Body of pancreas (tissue), 4 donors: ENCODE measurements at regions not wholly inside any gene's neighbourhood (a gene's known extent, or its start where the extent isn't known, plus 50 kb on each side); places are given as distances from the start of the nearest gene placed in this dataset.

ENCODE experiments used
- ATAC-seq: fragments of 150-250 bp; one replicate; pipeline ENCODE4 v1.9.1; 2016
- DNase-seq, 4 donors: peaks; one replicate each; pipeline ENCODE4 v3.0.0-alpha.2; 2019
- H3K27ac ChIP-seq, 4 donors: fragments of 200-600 bp; sonication (generic); 1 replicate in 3 of 4; 2 replicates in 1 of 4; pipeline versions ENCODE4 v1.5.1 to v1.6.1; 2016 to 2019; ENCODE audit warnings: mild to moderate bottlenecking in 1 of 4, mixed read lengths in 1 of 4, moderate library complexity in 1 of 4
- H3K27me3 ChIP-seq, 2 donors: fragments of 200-600 bp; sonication (generic); one replicate each; pipeline ENCODE4 v1.6.0; 2016; ENCODE audit warnings: mild to moderate bottlenecking in 1 of 2
- H3K36me3 ChIP-seq, 2 donors: fragments of 200-600 bp; sonication (generic); replicated peaks in 1 of 2; 2 replicates each; pipeline ENCODE4 v1.5.1; 2016; ENCODE audit warnings: low read depth in 2 of 2; ENCODE audit not compliant: insufficient read depth in 1 of 2
- H3K4me1 ChIP-seq: fragments of 200-600 bp; sonication (generic); one replicate; pipeline ENCODE4 v1.6.0; 2016
- H3K4me3 ChIP-seq, 2 donors: fragments of 200-600 bp; sonication (generic); 1 replicate in 1 of 2; 2 replicates in 1 of 2; pipeline ENCODE4 v1.5.1; 2016 to 2019
- H3K9me3 ChIP-seq, 3 donors: fragments of 200-600 bp; sonication (generic); 1 replicate in 2 of 3; 2 replicates in 1 of 3; pipeline ENCODE4 v1.5.1; 2016
- CTCF ChIP-seq, 7 experiments: fragments of 450-650 bp in 4 of 7; fragments of 200-600 bp in 3 of 7; sonication (generic) in 3 of 7; IDR thresholded peaks; one replicate each; pipeline ENCODE4 v1.5.1; 2016 to 2019; ENCODE audit warnings: antibody characterized with exemption in 7 of 7
- POLR2A ChIP-seq, 3 donors: fragments of 450-650 bp; IDR thresholded peaks; one replicate each; pipeline ENCODE4 v1.6.1; 2016; ENCODE audit warnings: antibody characterized with exemption in 3 of 3, mild to moderate bottlenecking in 2 of 3
- WGBS, 2 donors: methylation state at CpG; one replicate each; pipeline ENCODE4 v1.1.5; 2017; 5-methylcytosine and 5-hydroxymethylcytosine counted together
- intact Hi-C: fragments of 100-400 bp; cut with DNase I; formaldehyde crosslinking; loops from one replicate; pipeline ENCODE4 v1.15.1; 2023

- ATAC-seq (no peak), DNase-seq (no peak)
- intact Hi-C loops, result no loop called here
- Histone ChIP-seq H3K4me3 (no peak overlapping the region), H3K27ac (no peak overlapping the region), H3K36me3 (no peaks in the 10 kb centered on the region), H3K4me1 (no peaks in the 10 kb centered on the region), H3K27me3 (no peaks in the 10 kb centered on the region), H3K9me3 (no peaks in the 10 kb centered on the region)
- TF ChIP-seq POLR2A (IDR thresholded peaks at IDR 0.05) (no peak), CTCF (IDR thresholded peaks at IDR 0.05) (no peak)
- 71 to 86% methylated on average over 2 of the region's 2 CpGs for WGBS, 2 donors
Observed at GRCh38 chr5:126070481-126070880, 352.7 kb upstream of the GRAMD2B start.

- Histone ChIP-seq H3K36me3 (no peaks in the 10 kb centered on the region), H3K4me3 (no peak overlapping the region), H3K4me1 (no peaks in the 10 kb centered on the region), H3K27ac (no peak overlapping the region), H3K27me3 (no peaks in the 10 kb centered on the region), H3K9me3 (no peaks in the 10 kb centered on the region)
- TF ChIP-seq CTCF (IDR thresholded peaks at IDR 0.05) (no peak), POLR2A (IDR thresholded peaks at IDR 0.05) (no peak)
- ATAC-seq (no peak), DNase-seq (no peak)
- intact Hi-C loops, result no loop called here
- WGBS, 2 donors, result 69 to 90% methylated on average over 1 of the region's 1 CpG
Observed at GRCh38 chr5:126074538-126074937, 348.7 kb upstream of the GRAMD2B start.

- no peak overlapping the region for H3K27ac ChIP-seq
- no peaks in the 10 kb centered on the region for H3K36me3 ChIP-seq
- peaks cover 0 to 4% (median 0%) of the 10 kb centered on the region in 3 donors for H3K9me3 ChIP-seq
- DNase-seq (no peak), ATAC-seq (no peak)
- intact Hi-C loops, result no loop called here
- H3K27me3 ChIP-seq, result no peaks in the 10 kb centered on the region
- no peak for TF ChIP-seq POLR2A (IDR thresholded peaks at IDR 0.05)
- no peak for TF ChIP-seq CTCF (IDR thresholded peaks at IDR 0.05)
- no peak overlapping the region for H3K4me3 ChIP-seq
- 32 to 60% methylated on average over 3 of the region's 3 CpGs for WGBS, 2 donors
- no peaks in the 10 kb centered on the region for H3K4me1 ChIP-seq
Observed at GRCh38 chr5:126079266-126079665, 343.9 kb upstream of the GRAMD2B start.

- no peaks in the 10 kb centered on the region for H3K4me1 ChIP-seq
- no peak overlapping the region for H3K4me3 ChIP-seq
- DNase-seq (no peak), ATAC-seq (no peak)
- H3K9me3 ChIP-seq, result peaks cover 0 to 4% (median 0%) of the 10 kb centered on the region in 3 donors
- 93 to 94% methylated on average over 2 of the region's 2 CpGs for WGBS, 2 donors
- H3K27me3 ChIP-seq, result no peaks in the 10 kb centered on the region
- TF ChIP-seq POLR2A (IDR thresholded peaks at IDR 0.05) (no peak), CTCF (IDR thresholded peaks at IDR 0.05) (no peak)
- H3K27ac ChIP-seq, result no peak overlapping the region
- intact Hi-C loops, result no loop called here
- H3K36me3 ChIP-seq, result no peaks in the 10 kb centered on the region
Observed at GRCh38 chr5:126081209-126081608, 342.0 kb upstream of the GRAMD2B start.

DNA sequence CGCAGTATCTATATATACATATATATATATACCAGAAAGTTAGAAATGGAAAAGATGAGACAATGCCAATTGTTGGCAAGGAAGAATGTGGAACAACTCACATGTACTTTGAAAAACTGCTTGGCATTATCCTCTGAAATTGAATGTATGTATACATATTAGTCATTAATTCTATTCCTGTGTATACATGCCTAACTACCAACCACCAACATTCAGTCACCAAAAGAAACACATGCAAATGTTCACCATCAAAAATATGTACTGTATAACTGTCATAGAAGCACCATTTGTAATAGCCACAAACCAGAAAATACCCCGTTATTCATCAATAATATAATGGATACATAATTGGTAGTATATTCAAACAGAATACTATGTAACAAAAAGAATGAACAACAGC is 330.2 kb upstream of the GRAMD2B start:
- H3K4me3 ChIP-seq, result no peak overlapping the region
- DNase-seq, result no peak
- H3K9me3 ChIP-seq, result no peaks in the 10 kb centered on the region
- TF ChIP-seq CTCF (IDR thresholded peaks at IDR 0.05), result no peak
- TF ChIP-seq POLR2A (IDR thresholded peaks at IDR 0.05), result no peak
- intact Hi-C loops, result no loop called here
- no peaks in the 10 kb centered on the region for H3K27me3 ChIP-seq
- no peaks in the 10 kb centered on the region for H3K4me1 ChIP-seq
- no peaks in the 10 kb centered on the region for H3K36me3 ChIP-seq
- WGBS, 2 donors, result 40 to 66% methylated on average over 2 of the region's 2 CpGs
- ATAC-seq, result no peak
- no peak overlapping the region for H3K27ac ChIP-seq
